Activated T-cell treated with anti-CD3 and anti-CD28 coated beads for 1 hour (primary cell): ENCODE measurements at regions not wholly inside any gene's neighbourhood (a gene's known extent, or its start where the extent isn't known, plus 50 kb on each side); places are given as distances from the start of the nearest gene placed in this dataset.
"Not testable (repeated sequence)": the region's sequence is repeated elsewhere in the genome, so short reads cannot be mapped to it uniquely, and the experiment has no call there.

Experiments used
- DNase-seq: peaks from one replicate; pipeline ENCODE4 v3.0.0-alpha.2; 2020; ENCODE audit warnings: low read depth

- DNase-seq = no peak
Measured at GRCh38 chr3:36077320-36077719, 303.0 kb upstream of the STAC start.

GRCh38 chr3:36082958-36083357, 297.3 kb upstream of the STAC start:
- not testable (repeated sequence) for DNase-seq

- no peak for DNase-seq
Measured at GRCh38 chr3:36095238-36095637, 285.1 kb upstream of the STAC start.

- DNase-seq = no peak
Measured at GRCh38 chr3:36097209-36097608, 283.1 kb upstream of the STAC start.

GRCh38 chr3:36114353-36114752, 266.0 kb upstream of the STAC start:
- DNase-seq = no peak

- no peak for DNase-seq
Measured at GRCh38 chr3:36124118-36124796, 256.0 kb upstream of the STAC start.

- no peak for DNase-seq
Measured at GRCh38 chr3:36132214-36132613, 248.1 kb upstream of the STAC start.

- no peak for DNase-seq
Measured at GRCh38 chr3:36135863-36136262, 244.4 kb upstream of the STAC start.

- no peak for DNase-seq
Measured at GRCh38 chr3:36142746-36143145, 237.6 kb upstream of the STAC start.

- no peak for DNase-seq
Measured at GRCh38 chr3:36146404-36146803, 233.9 kb upstream of the STAC start.

- DNase-seq = no peak
Measured at GRCh38 chr3:36147934-36148558, 232.3 kb upstream of the STAC start.

GRCh38 chr3:36149447-36149865, 230.8 kb upstream of the STAC start:
- DNase-seq = no peak

- DNase-seq = no peak
Measured at GRCh38 chr3:36155515-36155914, 224.8 kb upstream of the STAC start.

- DNase-seq = no peak
Measured at GRCh38 chr3:36164400-36164799, 215.9 kb upstream of the STAC start.

GRCh38 chr3:36165509-36166290, 214.6 kb upstream of the STAC start:
- no peak for DNase-seq

- DNase-seq = no peak
Measured at GRCh38 chr3:36166477-36166876, 213.8 kb upstream of the STAC start.

GRCh38 chr3:36172699-36173098, 207.6 kb upstream of the STAC start:
- DNase-seq = no peak

- no peak for DNase-seq
Measured at GRCh38 chr3:36175113-36175812, 205.0 kb upstream of the STAC start.

GRCh38 chr3:36175916-36176461, 204.3 kb upstream of the STAC start:
- no peak for DNase-seq

GRCh38 chr3:36178018-36178417, 202.3 kb upstream of the STAC start:
- DNase-seq = no peak

GRCh38 chr3:36182024-36182423, 198.3 kb upstream of the STAC start:
- no peak for DNase-seq

GRCh38 chr3:36187197-36187596, 193.1 kb upstream of the STAC start:
- not testable (repeated sequence) for DNase-seq
